ENCODE measurements at regions not wholly inside any gene's neighbourhood (a gene's known extent, or its start where the extent isn't known, plus 50 kb on each side); places are given as distances from the start of the nearest gene placed in this dataset.

GRCh38 chr4:136706942-136707341 lies 825.4 kb downstream of the PCDH18 start:
- no peak for TF ChIP-seq POLR2AphosphoS5 (IDR thresholded peaks at IDR 0.05; ENCODE audit: low read length)
- TF ChIP-seq ELK1 (IDR thresholded peaks at IDR 0.05; ENCODE audit: low read depth, low read length), result no peak
- no peak for TF ChIP-seq ZNF687 (IDR thresholded peaks at IDR 0.05)
- TF ChIP-seq ZNF274 (IDR thresholded peaks at IDR 0.05; ENCODE audit: insufficient read depth, insufficient read length), result no peak
- no peak for TF ChIP-seq ZNF384 (IDR thresholded peaks at IDR 0.05; ENCODE audit: borderline replicate concordance, low read depth, low read length)
- TF ChIP-seq CTCF (IDR thresholded peaks at IDR 0.05 in 2 of 3, conservative IDR thresholded peaks at IDR 0.05 in 1 of 3; ENCODE audit: control insufficient read depth in 2 of 3, extremely low read depth in 1 of 3, insufficient read depth in 1 of 3, low read depth in 3 of 3, low read length in 3 of 3), result no peak
